ENCODE measurements at regions not wholly inside any gene's neighbourhood (a gene's known extent, or its start where the extent isn't known, plus 50 kb on each side); places are given as distances from the start of the nearest gene placed in this dataset.

GRCh38 chr13:58406545-58406944, 775.0 kb downstream of the PCDH17 start:
- CTCF ChIA-PET = no interaction called here

GRCh38 chr13:58429917-58430316, 798.4 kb downstream of the PCDH17 start:
- no peak overlapping the region for H3K4me3 Mint-ChIP-seq (ENCODE audit: unreplicated experiment)
- ChIA-PET CTCF (no interaction called here), POLR2A (no interaction called here)
- intact Hi-C loops (cut with micrococcal nuclease) = no loop called here
- H3K27ac Mint-ChIP-seq (ENCODE audit: low read depth, unreplicated experiment) = no peak overlapping the region
- H3K27me3 Mint-ChIP-seq (ENCODE audit: insufficient read depth, unreplicated experiment) = no peaks in the 10 kb centered on the region
- no peak for DNase-seq (ENCODE audit: unreplicated experiment)
- H3K4me1 Mint-ChIP-seq (ENCODE audit: insufficient read depth, unreplicated experiment) = no peaks in the 10 kb centered on the region
- H3K9me3 Mint-ChIP-seq (ENCODE audit: unreplicated experiment) = peaks cover 33% of the 10 kb centered on the region
- H3K36me3 Mint-ChIP-seq (ENCODE audit: insufficient read depth, unreplicated experiment) = no peaks in the 10 kb centered on the region
- BruUV-seq (replicated peaks) = no TSS peak
- no peak for TF ChIP-seq CTCF (IDR thresholded peaks at IDR 0.05; ENCODE audit: unreplicated experiment)

More at GRCh38 chr13:58406545-58406944, 775.0 kb downstream of the PCDH17 start:
- Mint-ChIP-seq H3K9me3 (ENCODE audit: unreplicated experiment) (peaks cover 22% of the 10 kb centered on the region), H3K27ac (ENCODE audit: low read depth, unreplicated experiment) (no peak overlapping the region), H3K4me3 (ENCODE audit: unreplicated experiment) (no peak overlapping the region), H3K27me3 (ENCODE audit: insufficient read depth, unreplicated experiment) (no peaks in the 10 kb centered on the region), H3K36me3 (ENCODE audit: insufficient read depth, unreplicated experiment) (no peaks in the 10 kb centered on the region), H3K4me1 (ENCODE audit: insufficient read depth, unreplicated experiment) (no peaks in the 10 kb centered on the region)
- TF ChIP-seq CTCF (IDR thresholded peaks at IDR 0.05; ENCODE audit: unreplicated experiment) = no peak
- no TSS peak for BruUV-seq (replicated peaks)
- POLR2A ChIA-PET = no interaction called here
- DNase-seq (ENCODE audit: unreplicated experiment) = no peak
- intact Hi-C loops (cut with micrococcal nuclease) = no loop called here

- POLR2A ChIA-PET = interaction anchor here (0.6 kb wide), 1 partner anchor 67 kb away, joined by 3 read pairs; no protein-coding TSS in a partner anchor
- peaks cover 21% of the 10 kb centered on the region for H3K9me3 Mint-ChIP-seq (ENCODE audit: unreplicated experiment)
- H3K4me1 Mint-ChIP-seq (ENCODE audit: insufficient read depth, unreplicated experiment) = no peaks in the 10 kb centered on the region
- no TSS peak for BruUV-seq (replicated peaks)
- no peak for TF ChIP-seq CTCF (IDR thresholded peaks at IDR 0.05; ENCODE audit: unreplicated experiment)
- H3K27ac Mint-ChIP-seq (ENCODE audit: low read depth, unreplicated experiment) = no peak overlapping the region
- no peak overlapping the region for H3K4me3 Mint-ChIP-seq (ENCODE audit: unreplicated experiment)
- intact Hi-C loops (cut with micrococcal nuclease) = no loop called here
- no peaks in the 10 kb centered on the region for H3K36me3 Mint-ChIP-seq (ENCODE audit: insufficient read depth, unreplicated experiment)
- no peaks in the 10 kb centered on the region for H3K27me3 Mint-ChIP-seq (ENCODE audit: insufficient read depth, unreplicated experiment)
- no peak for DNase-seq (ENCODE audit: unreplicated experiment)
- CTCF ChIA-PET = no interaction called here
These were observed 803.4 kb downstream of the PCDH17 start for GRCh38 chr13:58434943-58435342.

GRCh38 chr13:58437427-58437826, 805.9 kb downstream of the PCDH17 start:
- no peak for DNase-seq (ENCODE audit: unreplicated experiment)
- CTCF ChIA-PET = no interaction called here
- Mint-ChIP-seq H3K36me3 (ENCODE audit: insufficient read depth, unreplicated experiment) (no peaks in the 10 kb centered on the region), H3K27me3 (ENCODE audit: insufficient read depth, unreplicated experiment) (no peaks in the 10 kb centered on the region), H3K4me1 (ENCODE audit: insufficient read depth, unreplicated experiment) (no peaks in the 10 kb centered on the region), H3K9me3 (ENCODE audit: unreplicated experiment) (peaks cover 18% of the 10 kb centered on the region), H3K27ac (ENCODE audit: low read depth, unreplicated experiment) (no peak overlapping the region), H3K4me3 (ENCODE audit: unreplicated experiment) (no peak overlapping the region)
- TF ChIP-seq CTCF (IDR thresholded peaks at IDR 0.05; ENCODE audit: unreplicated experiment) = no peak
- POLR2A ChIA-PET = no interaction called here
- intact Hi-C loops (cut with micrococcal nuclease) = no loop called here
- BruUV-seq (replicated peaks) = no TSS peak
